OCI-LY3 (cell line): ENCODE measurements at regions not wholly inside any gene's neighbourhood (a gene's known extent, or its start where the extent isn't known, plus 50 kb on each side); places are given as distances from the start of the nearest gene placed in this dataset.

Source experiments
- EZH2phosphoT487 ChIP-seq: fragments of 200-600 bp; shearing (Covaris generic); IDR thresholded peaks from 2 replicates; pipeline ENCODE4 v1.6.1; 2018; ENCODE audit warnings: antibody characterized with exemption, mixed run types, low read depth
- TF ChIP-seq, protein P1 (sequence below): fragments of 200-600, 300-600 bp; sonication (generic); IDR thresholded peaks from 2 replicates; pipeline ENCODE4 v1.5.1; 2014; ENCODE audit warnings: antibody characterized with exemption, low read length, low read depth

GRCh38 chr4:128501239-128501638 is 213.6 kb upstream of the PGRMC2 start:
- TF ChIP-seq, protein P1, sequence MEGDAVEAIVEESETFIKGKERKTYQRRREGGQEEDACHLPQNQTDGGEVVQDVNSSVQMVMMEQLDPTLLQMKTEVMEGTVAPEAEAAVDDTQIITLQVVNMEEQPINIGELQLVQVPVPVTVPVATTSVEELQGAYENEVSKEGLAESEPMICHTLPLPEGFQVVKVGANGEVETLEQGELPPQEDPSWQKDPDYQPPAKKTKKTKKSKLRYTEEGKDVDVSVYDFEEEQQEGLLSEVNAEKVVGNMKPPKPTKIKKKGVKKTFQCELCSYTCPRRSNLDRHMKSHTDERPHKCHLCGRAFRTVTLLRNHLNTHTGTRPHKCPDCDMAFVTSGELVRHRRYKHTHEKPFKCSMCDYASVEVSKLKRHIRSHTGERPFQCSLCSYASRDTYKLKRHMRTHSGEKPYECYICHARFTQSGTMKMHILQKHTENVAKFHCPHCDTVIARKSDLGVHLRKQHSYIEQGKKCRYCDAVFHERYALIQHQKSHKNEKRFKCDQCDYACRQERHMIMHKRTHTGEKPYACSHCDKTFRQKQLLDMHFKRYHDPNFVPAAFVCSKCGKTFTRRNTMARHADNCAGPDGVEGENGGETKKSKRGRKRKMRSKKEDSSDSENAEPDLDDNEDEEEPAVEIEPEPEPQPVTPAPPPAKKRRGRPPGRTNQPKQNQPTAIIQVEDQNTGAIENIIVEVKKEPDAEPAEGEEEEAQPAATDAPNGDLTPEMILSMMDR, result no peak
- TF ChIP-seq EZH2phosphoT487, result no peak
